ENCODE measurements at regions not wholly inside any gene's neighbourhood (a gene's known extent, or its start where the extent isn't known, plus 50 kb on each side); places are given as distances from the start of the nearest gene placed in this dataset.
"Not testable (repeated sequence)": the region's sequence is repeated elsewhere in the genome, so short reads cannot be mapped to it uniquely, and the experiment has no call there.

- not testable (repeated sequence) for DNase-seq
Measured at GRCh38 chrX:76774912-76775311, 347.4 kb downstream of the MAGEE1 start.

GRCh38 chrX:76796311-76796710, 368.8 kb downstream of the MAGEE1 start:
- DNase-seq, result no peak

- no peak for DNase-seq
Measured at GRCh38 chrX:76802708-76803107, 375.2 kb downstream of the MAGEE1 start.

- DNase-seq, result no peak
Measured at GRCh38 chrX:76815754-76816153, 388.2 kb downstream of the MAGEE1 start.

GRCh38 chrX:76817279-76817678, 389.8 kb downstream of the MAGEE1 start:
- not testable (repeated sequence) for DNase-seq

GRCh38 chrX:76821276-76821675, 393.8 kb downstream of the MAGEE1 start:
- DNase-seq, result no peak

- DNase-seq, result no peak
Measured at GRCh38 chrX:76827672-76828071, 400.2 kb downstream of the MAGEE1 start.

GRCh38 chrX:76840902-76841301, 413.4 kb downstream of the MAGEE1 start:
- DNase-seq, result not testable (repeated sequence)

- no peak for DNase-seq
Measured at GRCh38 chrX:76850851-76851250, 423.3 kb downstream of the MAGEE1 start.

GRCh38 chrX:76862509-76862908, 435.0 kb downstream of the MAGEE1 start:
- no peak for DNase-seq

GRCh38 chrX:76893930-76894329, 466.4 kb downstream of the MAGEE1 start:
- DNase-seq, result no peak

GRCh38 chrX:76915836-76916235, 488.3 kb downstream of the MAGEE1 start:
- no peak for DNase-seq

GRCh38 chrX:76918033-76918432, 490.5 kb downstream of the MAGEE1 start:
- DNase-seq, result no peak

GRCh38 chrX:76919761-76920160, 492.3 kb downstream of the MAGEE1 start:
- no peak for DNase-seq

GRCh38 chrX:76920607-76921006, 493.1 kb downstream of the MAGEE1 start:
- DNase-seq, result no peak

GRCh38 chrX:76921176-76921575, 493.7 kb downstream of the MAGEE1 start:
- DNase-seq, result no peak

- no peak for DNase-seq
Measured at GRCh38 chrX:76922100-76922499, 494.6 kb downstream of the MAGEE1 start.

GRCh38 chrX:76924616-76925015, 497.1 kb downstream of the MAGEE1 start:
- not testable (repeated sequence) for DNase-seq

GRCh38 chrX:76931518-76931917, 504.0 kb downstream of the MAGEE1 start:
- DNase-seq, result no peak

GRCh38 chrX:76957485-76957884, 489.7 kb upstream of the FGF16 start:
- no peak for DNase-seq

- no peak for DNase-seq
Measured at GRCh38 chrX:76971393-76972376, 475.5 kb upstream of the FGF16 start.

GRCh38 chrX:76977452-76977851, 469.7 kb upstream of the FGF16 start:
- no peak for DNase-seq

GRCh38 chrX:76987381-76987780, 459.8 kb upstream of the FGF16 start:
- DNase-seq, result no peak

- no peak for DNase-seq
Measured at GRCh38 chrX:76996641-76997040, 450.5 kb upstream of the FGF16 start.

GRCh38 chrX:77003530-77003929, 443.7 kb upstream of the FGF16 start:
- DNase-seq, result no peak
